Myocyte (in vitro differentiated cells): ENCODE measurements at regions not wholly inside any gene's neighbourhood (a gene's known extent, or its start where the extent isn't known, plus 50 kb on each side); places are given as distances from the start of the nearest gene placed in this dataset.
A peak's percentile ranks its signal among the peaks of the same experiment; 100 is the strongest.
"Not testable (repeated sequence)": the region's sequence is repeated elsewhere in the genome, so short reads cannot be mapped to it uniquely, and the experiment has no call there.

Experiments
- DNase-seq: peaks from one replicate; pipeline ENCODE4 v3.0.0-alpha.2; 2012; ENCODE audit warnings: low read depth

DNA sequence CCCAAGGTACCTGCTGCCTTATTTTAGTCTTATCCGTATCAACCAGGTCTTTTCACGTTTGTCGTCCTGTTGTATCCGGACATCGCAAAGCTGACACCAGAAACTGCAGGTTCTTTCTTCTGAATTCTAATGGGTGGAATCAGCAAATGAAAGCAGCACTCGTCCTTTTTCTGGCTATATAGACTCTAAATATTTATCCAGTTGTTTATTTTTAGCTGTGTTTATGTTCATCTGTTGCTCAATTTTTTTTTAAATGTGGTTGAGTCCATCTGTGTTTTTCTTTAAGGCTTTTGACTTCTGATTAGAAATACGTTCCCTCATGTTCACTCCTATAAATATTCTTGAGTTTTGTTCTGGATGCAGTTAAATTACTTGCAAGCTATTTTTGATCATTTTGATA lies 831.7 kb downstream of the MTRR start:
- DNase-seq: no peak

- no peak for DNase-seq
Measured at GRCh38 chr5:8701251-8701650, 832.3 kb downstream of the MTRR start.

GRCh38 chr5:8710426-8710930 lies 835.4 kb downstream of the SEMA5A start:
- DNase-seq: no peak

- DNase-seq: no peak
Measured at GRCh38 chr5:8714198-8714597, 831.7 kb downstream of the SEMA5A start.

DNA sequence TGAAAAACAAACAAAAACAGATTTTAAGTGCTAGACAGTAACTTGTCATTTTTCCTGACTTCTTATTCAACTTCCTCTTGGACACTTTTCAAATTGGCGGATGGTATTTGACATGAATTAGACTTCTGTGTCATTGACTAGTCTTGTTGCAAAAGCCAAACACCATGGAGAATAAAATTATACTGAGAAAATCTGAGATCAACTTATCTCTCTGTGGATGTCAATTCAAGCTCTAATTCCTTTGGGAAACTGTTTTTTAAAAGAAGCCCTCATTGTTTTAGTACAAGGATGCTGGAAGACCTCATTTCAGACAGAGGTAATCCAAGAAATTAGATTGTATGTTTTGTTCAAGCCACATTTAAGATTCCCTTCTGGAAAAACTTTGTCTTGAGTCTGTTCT lies 831.0 kb downstream of the SEMA5A start:
- no peak for DNase-seq

- DNase-seq: no peak
Measured at GRCh38 chr5:8719796-8720195, 826.1 kb downstream of the SEMA5A start.

DNA sequence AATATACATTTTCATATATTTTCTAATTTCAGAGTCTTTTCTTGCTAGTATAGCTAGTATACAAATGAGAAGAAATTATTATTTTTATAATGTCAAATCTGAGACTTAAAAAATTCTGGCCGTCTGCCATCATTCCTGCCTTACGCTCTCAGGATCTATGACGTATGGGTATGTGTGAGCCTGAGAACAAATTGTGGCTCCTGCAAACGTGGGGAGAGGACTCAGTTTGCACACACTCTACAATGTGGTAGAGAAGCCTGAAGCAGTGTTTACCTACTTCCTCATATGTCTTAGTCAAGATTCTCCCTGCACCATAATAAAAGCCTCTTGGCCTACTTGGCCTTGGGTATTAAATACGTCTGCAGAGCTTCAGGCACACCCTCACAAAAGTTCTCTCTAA lies 825.4 kb downstream of the SEMA5A start:
- DNase-seq: no peak

DNA sequence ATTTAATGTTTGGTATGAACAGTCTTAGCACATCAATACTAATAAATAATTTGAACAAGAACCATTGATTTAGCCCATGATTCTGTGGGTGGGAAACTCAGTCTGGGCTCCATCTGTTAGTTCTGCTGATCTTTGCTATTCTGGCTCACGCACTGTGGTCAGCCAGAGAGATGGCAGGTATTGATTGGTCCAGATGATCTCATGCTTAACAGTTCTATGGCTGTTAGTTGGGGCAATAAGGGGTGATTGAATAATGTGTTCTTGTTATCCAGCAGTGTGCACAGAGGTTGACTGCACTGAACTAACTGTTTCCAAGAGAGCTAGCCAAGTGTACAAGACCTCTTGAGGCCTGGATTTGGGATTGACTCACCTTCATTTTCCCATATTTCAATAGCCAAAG lies 824.3 kb downstream of the SEMA5A start:
- DNase-seq: no peak

DNA sequence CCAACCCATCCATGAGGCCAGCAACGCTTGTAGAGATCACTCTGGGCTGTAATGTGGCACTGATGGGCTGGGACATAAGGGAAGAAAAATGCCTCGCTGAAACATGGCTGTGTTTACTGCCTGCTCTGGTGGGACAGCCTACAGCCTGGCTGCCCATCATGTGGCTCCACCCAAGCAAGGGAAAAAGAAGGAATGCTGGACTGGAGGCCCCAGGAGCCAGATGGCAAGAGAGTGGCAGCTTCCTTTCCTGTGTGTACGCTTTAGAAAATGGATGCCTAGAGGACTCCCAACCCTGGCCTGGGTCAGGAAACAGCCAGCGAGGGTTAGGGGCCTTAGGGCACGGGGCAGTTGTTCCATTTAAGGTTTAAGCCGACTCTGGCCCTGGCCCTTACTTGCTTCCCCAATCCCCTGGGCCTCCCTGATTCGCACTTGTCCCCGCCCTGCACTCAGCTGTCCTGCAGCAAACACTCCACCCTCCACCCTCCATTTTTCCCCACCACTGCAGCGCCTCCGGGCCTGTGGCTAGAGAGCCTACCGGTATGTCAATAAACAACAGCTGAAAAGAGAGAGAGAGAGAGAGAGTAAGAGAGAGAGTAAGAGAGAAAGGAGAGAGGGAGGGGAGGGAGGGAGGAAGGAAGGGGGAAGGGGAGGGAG lies 819.4 kb downstream of the SEMA5A start:
- peak; percentile 73 for DNase-seq

GRCh38 chr5:8727396-8727795 lies 818.5 kb downstream of the SEMA5A start:
- DNase-seq: no peak

DNA sequence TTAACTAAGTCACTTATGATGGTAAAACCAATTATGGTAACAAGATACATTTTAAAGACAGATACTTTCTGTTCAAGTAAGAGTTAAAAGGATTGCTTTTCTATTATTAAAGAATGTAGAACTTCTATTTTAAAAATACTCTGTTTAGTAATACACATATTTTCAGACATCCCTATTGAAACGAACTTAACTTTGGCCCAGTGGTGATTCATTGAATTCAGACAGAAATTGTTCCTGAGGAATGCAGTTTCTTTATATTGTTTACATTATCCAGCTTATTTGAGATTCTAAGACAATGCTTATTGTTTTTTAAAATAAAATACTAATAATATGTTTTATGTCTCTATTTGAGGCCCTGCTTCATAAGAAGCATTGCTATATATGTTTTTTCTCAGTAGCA lies 816.4 kb downstream of the SEMA5A start:
- no peak for DNase-seq

- peak; percentile 83 for DNase-seq
Measured at GRCh38 chr5:8730194-8730593, 815.7 kb downstream of the SEMA5A start.

DNA sequence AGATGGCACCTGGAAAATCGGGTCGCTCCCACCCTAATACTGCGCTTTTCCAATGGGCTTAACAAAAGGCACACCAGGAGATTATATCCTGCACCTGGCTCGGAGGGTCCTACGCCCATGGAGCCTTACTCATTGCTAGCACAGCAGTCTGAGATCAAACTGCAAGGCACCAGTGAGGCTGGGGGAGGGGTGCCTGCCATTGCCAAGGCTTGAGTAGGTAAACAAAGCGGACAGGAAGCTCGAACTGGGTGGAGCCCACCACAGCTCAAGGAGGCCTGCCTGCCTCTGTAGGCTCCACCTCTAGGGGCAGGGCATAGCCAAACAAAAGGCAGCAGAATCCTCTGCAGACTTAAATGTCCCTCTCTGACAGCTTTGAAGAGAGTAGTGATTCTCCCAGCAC lies 814.8 kb downstream of the SEMA5A start:
- not testable (repeated sequence) for DNase-seq

DNA sequence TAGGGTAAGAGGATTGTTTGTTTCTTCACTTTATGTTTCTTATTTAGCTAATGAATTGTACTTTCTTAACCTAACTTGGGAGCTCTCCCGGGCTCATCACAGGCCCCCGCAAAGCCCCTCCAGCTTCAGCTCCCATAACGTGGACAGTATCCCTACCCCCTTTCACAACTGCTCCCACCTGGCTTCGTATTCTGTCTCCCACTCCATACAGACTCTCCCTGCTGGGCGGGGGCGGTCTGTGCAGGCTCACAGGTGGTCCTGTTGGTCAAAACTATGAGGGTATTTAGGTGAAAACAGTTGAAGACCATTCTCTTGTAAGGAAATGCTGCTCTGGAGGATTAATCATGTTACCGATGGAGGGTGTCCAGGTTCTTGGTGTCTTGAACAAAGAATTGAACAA lies 805.3 kb downstream of the SEMA5A start:
- DNase-seq: no peak

DNA sequence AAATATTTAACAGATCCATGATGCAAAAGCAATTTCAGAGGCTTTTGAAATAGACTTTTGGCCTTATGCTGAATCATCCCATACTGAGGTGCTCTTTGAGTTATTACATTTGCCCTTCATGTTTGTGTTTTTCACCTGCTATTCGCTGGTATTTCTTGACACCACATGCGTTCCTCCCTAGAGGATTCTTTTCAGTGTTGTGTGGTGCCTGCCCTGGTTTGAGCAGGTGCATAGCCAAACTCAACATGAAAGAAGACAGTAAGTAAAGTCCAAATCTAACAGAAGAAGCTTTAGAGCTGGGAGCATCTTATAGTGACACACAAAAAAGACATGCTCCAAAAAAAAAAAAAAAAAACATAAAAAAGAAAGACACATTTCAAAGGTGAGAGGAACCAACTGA lies 796.3 kb downstream of the SEMA5A start:
- peak; percentile 31 for DNase-seq

GRCh38 chr5:8750100-8750499 lies 795.8 kb downstream of the SEMA5A start:
- DNase-seq: no peak

DNA sequence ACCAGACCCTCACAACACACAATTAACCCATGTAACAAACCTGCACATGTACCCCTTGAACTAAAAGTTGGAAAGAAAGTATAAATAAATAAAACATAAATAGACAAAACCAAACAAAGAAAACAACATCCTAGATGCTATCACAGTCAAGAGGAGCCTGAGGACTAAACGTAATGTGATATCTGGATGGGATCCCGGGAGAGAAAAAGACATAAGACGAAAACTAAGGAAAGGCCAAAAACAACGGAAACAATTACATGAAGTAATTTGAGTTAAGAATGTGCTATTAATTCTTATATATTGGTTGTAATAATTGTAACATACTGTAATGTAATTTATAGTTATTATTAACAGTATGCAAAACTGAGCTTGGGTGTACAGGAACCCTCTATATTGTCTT lies 793.9 kb downstream of the SEMA5A start:
- DNase-seq: no peak

DNA sequence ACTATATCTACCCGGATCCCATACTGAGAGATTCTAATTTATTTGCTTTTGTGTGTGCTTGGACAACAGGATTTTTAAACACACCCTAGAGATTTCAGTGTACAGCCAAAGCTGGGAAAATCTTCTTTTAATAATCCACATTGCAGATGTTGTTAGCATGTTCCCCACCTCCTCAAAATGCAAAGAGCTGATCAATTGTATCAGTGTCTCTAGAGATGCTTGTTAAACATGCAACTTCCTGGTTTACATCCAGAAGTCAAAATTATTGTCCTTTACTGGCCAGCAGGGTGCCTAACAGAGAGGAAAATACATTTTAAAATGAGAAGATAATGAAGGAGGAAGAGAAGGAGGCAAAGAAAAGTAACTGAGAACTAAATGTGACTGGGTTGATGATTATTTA lies 793.3 kb downstream of the SEMA5A start:
- no peak for DNase-seq

DNA sequence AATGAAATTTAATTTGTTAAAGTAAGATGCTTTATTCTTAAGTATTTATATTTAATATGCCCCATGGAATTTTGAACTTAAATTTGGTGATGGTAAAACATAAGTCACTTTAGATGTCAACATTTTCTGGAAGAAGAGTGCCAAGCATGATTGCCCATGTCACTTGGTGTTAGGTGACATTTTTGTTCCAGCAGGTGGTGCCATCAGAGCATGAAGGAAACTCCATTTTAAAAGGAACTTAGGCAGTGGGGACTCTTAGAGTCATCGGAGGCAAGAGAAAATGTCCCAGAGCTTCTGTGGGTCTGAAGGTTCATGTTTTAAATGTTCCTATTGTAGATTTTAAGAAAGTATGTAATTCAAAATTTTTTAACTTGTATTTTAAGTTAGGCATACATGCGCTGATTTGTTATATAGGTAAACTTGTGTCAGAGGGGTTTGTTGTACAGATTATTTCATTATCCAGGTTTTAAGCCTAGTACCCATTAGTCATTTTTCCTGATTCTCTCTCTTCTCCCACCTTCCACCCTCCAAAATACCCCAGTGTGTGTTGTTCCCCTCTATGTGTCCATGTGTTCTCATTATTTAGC lies 789.3 kb downstream of the SEMA5A start:
- peak; percentile 65 for DNase-seq

DNA sequence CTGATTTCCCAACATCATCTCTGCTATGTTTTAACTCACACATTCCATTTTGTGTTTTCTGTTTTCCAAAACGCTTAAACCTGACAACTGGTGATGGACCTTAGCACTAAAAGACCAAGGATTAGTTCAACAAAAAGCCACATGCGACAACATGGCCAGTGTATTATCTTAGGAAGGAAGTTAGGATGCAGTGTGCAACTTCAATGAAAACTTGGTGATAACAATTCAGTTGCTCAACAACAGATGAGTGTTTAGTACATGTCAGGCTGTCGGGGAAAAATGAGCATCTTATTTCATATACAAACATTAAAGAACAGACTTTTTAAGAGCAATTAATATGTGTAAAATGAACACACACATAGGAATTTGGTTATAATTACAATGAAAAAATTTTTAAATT lies 780.0 kb downstream of the SEMA5A start:
- no peak for DNase-seq

GRCh38 chr5:8766448-8766847 lies 779.4 kb downstream of the SEMA5A start:
- no peak for DNase-seq

DNA sequence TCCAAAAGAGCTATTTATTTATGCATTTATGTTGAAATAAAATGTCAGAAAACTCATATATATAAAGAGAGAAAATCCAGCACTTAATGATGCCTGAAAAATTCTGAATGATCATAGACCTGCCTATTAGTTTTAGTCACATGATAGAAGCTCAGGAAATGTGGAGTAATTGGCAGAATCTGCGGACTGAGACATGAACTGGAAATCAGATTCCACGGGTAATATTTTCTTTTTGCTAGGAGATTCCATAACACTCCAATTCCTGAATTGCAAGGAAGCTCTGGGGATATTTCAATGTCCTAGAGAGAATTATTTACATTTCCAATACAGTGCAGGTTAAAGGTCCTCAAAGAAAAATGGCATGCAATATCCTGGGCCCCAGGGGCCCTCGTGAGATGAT lies 778.8 kb downstream of the SEMA5A start:
- no peak for DNase-seq

DNA sequence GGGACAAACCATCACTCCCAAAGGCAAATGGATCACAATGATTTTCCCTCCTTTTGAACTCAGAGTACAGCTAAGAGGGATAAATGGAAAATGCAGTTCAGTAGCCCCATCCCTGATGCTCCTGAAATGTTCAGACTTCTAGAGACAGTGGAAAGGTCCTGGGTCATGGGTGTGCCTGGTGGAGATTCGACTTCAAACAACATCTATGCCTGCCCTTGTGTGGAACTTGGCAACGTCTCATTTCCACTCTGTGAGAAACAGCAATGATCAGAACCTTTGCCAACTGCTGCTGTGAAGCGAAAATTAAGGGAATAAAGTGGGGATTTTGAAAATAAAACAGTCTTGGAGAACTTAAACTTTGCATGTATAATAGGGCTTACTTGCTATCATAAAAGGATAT lies 778.1 kb downstream of the SEMA5A start:
- no peak for DNase-seq
